ENCODE measurements at regions not wholly inside any gene's neighbourhood (a gene's known extent, or its start where the extent isn't known, plus 50 kb on each side); places are given as distances from the start of the nearest gene placed in this dataset.

- no peak overlapping the region for H3K9ac ChIP-seq (replicated peaks in 1 of 4; ENCODE audit: extremely low read depth in 1 of 4, low read depth in 3 of 4, low read length in 3 of 4)
- H3K9me3 ChIP-seq (ENCODE audit: insufficient read depth in 2 of 2, low read depth in 1 of 2, low read length in 1 of 2): no peaks in the 10 kb centered on the region
- H3K14ac ChIP-seq (ENCODE audit: insufficient read length): no peak overlapping the region
- ChIA-PET POLR2A (ENCODE audit: partially characterized antibody) (no interaction called here), CTCF (ENCODE audit: partially characterized antibody) (interaction anchor here (0.7 to 8.6 kb wide), 10 partner anchors 10 to 201 kb away, joined by 3 to 101 read pairs (median 4); no protein-coding TSS in a partner anchor)
- FAIRE-seq: no peak
- 100% methylated on average over 1 of the region's 1 CpG; no CpG with 5 or more reads in 1 of the 2 experiments for WGBS, 2 experiments (ENCODE audit: extremely low coverage in 1 of 2, insufficient coverage in 1 of 2, insufficient read length in 1 of 2, insufficient replicate concordance in 2 of 2, low coverage in 1 of 2, low lambda C conversion rate in 2 of 2, missing lambda C conversion rate in 1 of 2)
- H3K36me3 ChIP-seq (ENCODE audit: control insufficient read depth in 2 of 4, insufficient read depth in 4 of 4, low read length in 3 of 4): no peaks in the 10 kb centered on the region
- H3K4me3 ChIP-seq (ENCODE audit: extremely low read depth in 1 of 4, insufficient read depth in 2 of 4, low read depth in 3 of 4, low read length in 4 of 4): no peak overlapping the region
- H4K8ac ChIP-seq (ENCODE audit: extremely low read depth, insufficient read depth, low read length): no peak overlapping the region
- no peak overlapping the region for H2BK15ac ChIP-seq (ENCODE audit: low read length)
- H4K5ac ChIP-seq (ENCODE audit: insufficient read length, low read depth, low read length): no peak overlapping the region
- no peak overlapping the region for H3K27ac ChIP-seq (ENCODE audit: low read depth, low read length)
- no peak overlapping the region for H2AK5ac ChIP-seq (ENCODE audit: low read depth, low read length)
- H3K23ac ChIP-seq (ENCODE audit: insufficient read length): no peak overlapping the region
- no peak overlapping the region for H3K18ac ChIP-seq (ENCODE audit: extremely low read depth, low read length)
- no peak overlapping the region for H3K56ac ChIP-seq (replicated peaks; ENCODE audit: insufficient read length, low read depth, low read length)
- H2BK12ac ChIP-seq (ENCODE audit: low read depth, low read length): no peak overlapping the region
- H3K4me1 ChIP-seq (replicated peaks in 1 of 4; ENCODE audit: control insufficient read depth in 3 of 4, insufficient read depth in 4 of 4, low read length in 3 of 4): no peaks in the 10 kb centered on the region
- H4K20me1 ChIP-seq (replicated peaks in 1 of 2; ENCODE audit: control insufficient read depth in 1 of 2, insufficient read depth in 2 of 2, low read length in 2 of 2): no peaks in the 10 kb centered on the region
- no peaks in the 10 kb centered on the region; the same call in 1 of the 2 replicates for H3K23me2 ChIP-seq (ENCODE audit: low read depth, low read length)
- H4K91ac ChIP-seq (replicated peaks; ENCODE audit: insufficient read length, low read length): no peak overlapping the region
- no peak overlapping the region for H2BK5ac ChIP-seq (ENCODE audit: low read depth, low read length)
- H3K27me3 ChIP-seq (replicated peaks in 1 of 4; ENCODE audit: control insufficient read depth in 3 of 4, extremely low read depth in 1 of 4, insufficient read depth in 3 of 4, low read length in 3 of 4): no peaks in the 10 kb centered on the region; a peak in 1 of 7 replicates
- H2AFZ ChIP-seq (ENCODE audit: low read length): no peak overlapping the region
- no peak for TF ChIP-seq PHF8 (conservative IDR thresholded peaks at IDR 0.05; ENCODE audit: low read depth, low read length)
- TF ChIP-seq, protein P1, sequence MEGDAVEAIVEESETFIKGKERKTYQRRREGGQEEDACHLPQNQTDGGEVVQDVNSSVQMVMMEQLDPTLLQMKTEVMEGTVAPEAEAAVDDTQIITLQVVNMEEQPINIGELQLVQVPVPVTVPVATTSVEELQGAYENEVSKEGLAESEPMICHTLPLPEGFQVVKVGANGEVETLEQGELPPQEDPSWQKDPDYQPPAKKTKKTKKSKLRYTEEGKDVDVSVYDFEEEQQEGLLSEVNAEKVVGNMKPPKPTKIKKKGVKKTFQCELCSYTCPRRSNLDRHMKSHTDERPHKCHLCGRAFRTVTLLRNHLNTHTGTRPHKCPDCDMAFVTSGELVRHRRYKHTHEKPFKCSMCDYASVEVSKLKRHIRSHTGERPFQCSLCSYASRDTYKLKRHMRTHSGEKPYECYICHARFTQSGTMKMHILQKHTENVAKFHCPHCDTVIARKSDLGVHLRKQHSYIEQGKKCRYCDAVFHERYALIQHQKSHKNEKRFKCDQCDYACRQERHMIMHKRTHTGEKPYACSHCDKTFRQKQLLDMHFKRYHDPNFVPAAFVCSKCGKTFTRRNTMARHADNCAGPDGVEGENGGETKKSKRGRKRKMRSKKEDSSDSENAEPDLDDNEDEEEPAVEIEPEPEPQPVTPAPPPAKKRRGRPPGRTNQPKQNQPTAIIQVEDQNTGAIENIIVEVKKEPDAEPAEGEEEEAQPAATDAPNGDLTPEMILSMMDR (IDR thresholded peaks at IDR 0.05; ENCODE audit: control extremely low read depth in 1 of 3, insufficient read depth in 1 of 3, low read depth in 1 of 3, low read length in 3 of 3): no peak
- TF ChIP-seq, protein P2, sequence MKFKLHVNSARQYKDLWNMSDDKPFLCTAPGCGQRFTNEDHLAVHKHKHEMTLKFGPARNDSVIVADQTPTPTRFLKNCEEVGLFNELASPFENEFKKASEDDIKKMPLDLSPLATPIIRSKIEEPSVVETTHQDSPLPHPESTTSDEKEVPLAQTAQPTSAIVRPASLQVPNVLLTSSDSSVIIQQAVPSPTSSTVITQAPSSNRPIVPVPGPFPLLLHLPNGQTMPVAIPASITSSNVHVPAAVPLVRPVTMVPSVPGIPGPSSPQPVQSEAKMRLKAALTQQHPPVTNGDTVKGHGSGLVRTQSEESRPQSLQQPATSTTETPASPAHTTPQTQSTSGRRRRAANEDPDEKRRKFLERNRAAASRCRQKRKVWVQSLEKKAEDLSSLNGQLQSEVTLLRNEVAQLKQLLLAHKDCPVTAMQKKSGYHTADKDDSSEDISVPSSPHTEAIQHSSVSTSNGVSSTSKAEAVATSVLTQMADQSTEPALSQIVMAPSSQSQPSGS (IDR thresholded peaks at IDR 0.05; ENCODE audit: low read length): no peak
- no peak for TF ChIP-seq NRF1 (IDR thresholded peaks at IDR 0.05; ENCODE audit: low read depth, low read length)
- no peaks in the 10 kb centered on the region for H3K79me2 ChIP-seq (ENCODE audit: control insufficient read depth in 1 of 2, insufficient read depth in 2 of 2, low read length in 2 of 2)
- H3K4ac ChIP-seq (replicated peaks; ENCODE audit: insufficient read length, low read depth, low read length): no peak overlapping the region
- H2BK20ac ChIP-seq (ENCODE audit: low read length): no peak overlapping the region
- DNase-seq (ENCODE audit: low read depth in 1 of 2, low spot score in 2 of 2): no peak
- no peak overlapping the region for H3K4me2 ChIP-seq (ENCODE audit: insufficient read depth in 1 of 2, low read depth in 2 of 2, low read length in 2 of 2)
- no peak overlapping the region for H2BK120ac ChIP-seq (replicated peaks; ENCODE audit: low read depth, low read length)
- H3K79me1 ChIP-seq (ENCODE audit: low read depth, low read length): no peaks in the 10 kb centered on the region
Measured at GRCh38 chr10:104582966-104583365, 58.1 kb upstream of the SORCS3 start.
